RWPE2 (cell line): ENCODE measurements at regions not wholly inside any gene's neighbourhood (a gene's known extent, or its start where the extent isn't known, plus 50 kb on each side); places are given as distances from the start of the nearest gene placed in this dataset.

Experiments
- ATAC-seq: fragments of 200-7000 bp; cut with Tn5 transposase; 3 replicates; pipeline ENCODE4 v1.9.1; 2021; ENCODE audit warnings: low read depth
- DNase-seq: peaks from one replicate; pipeline ENCODE4 v3.0.0-alpha.2; 2020; ENCODE audit warnings: low spot score
- H3K27ac ChIP-seq: fragments of 450-650 bp; 2 replicates; pipeline ENCODE4 v1.5.1; 2017; ENCODE audit warnings: mild to moderate bottlenecking; ENCODE audit not compliant: poor library complexity, severe bottlenecking
- H3K27me3 ChIP-seq: fragments of 250-450 bp; sonication (Bioruptor Pico); 2 replicates; pipeline ENCODE4 v1.5.1; 2021; ENCODE audit warnings: mild to moderate bottlenecking, moderate library complexity; ENCODE audit not compliant: insufficient read depth, poor library complexity, severe bottlenecking
- H3K36me3 ChIP-seq: fragments of 250-450 bp; sonication (Bioruptor Pico); 2 replicates; pipeline ENCODE4 v1.5.1; 2020; ENCODE audit warnings: low read depth, mild to moderate bottlenecking, moderate library complexity
- H3K4me1 ChIP-seq: fragments of 250-450 bp; sonication (Bioruptor Pico); 2 replicates; pipeline ENCODE4 v1.5.1; 2021; ENCODE audit warnings: mild to moderate bottlenecking, moderate library complexity; ENCODE audit not compliant: insufficient read depth, poor library complexity, severe bottlenecking
- H3K4me3 ChIP-seq: fragments of 250-450 bp; sonication (Bioruptor Pico); 2 replicates; pipeline ENCODE4 v1.5.1; 2021; ENCODE audit warnings: mild to moderate bottlenecking, moderate library complexity; ENCODE audit not compliant: severe bottlenecking
- H3K9me3 ChIP-seq: fragments of 250-450 bp; sonication (Bioruptor Pico); 2 replicates; pipeline ENCODE4 v1.5.1; 2021; ENCODE audit warnings: mild to moderate bottlenecking, moderate library complexity; ENCODE audit not compliant: severe bottlenecking
- TF ChIP-seq, protein P1 (sequence below): fragments of 450-650 bp; IDR thresholded peaks from one replicate; pipeline ENCODE4 v1.5.1; 2017; ENCODE audit warnings: mild to moderate bottlenecking, moderate library complexity; ENCODE audit not compliant: poor library complexity, severe bottlenecking

- H3K4me1 ChIP-seq = no peaks in the 10 kb centered on the region
- no peak overlapping the region for H3K27ac ChIP-seq
- DNase-seq = no peak
- no peaks in the 10 kb centered on the region for H3K9me3 ChIP-seq
- no peaks in the 10 kb centered on the region for H3K36me3 ChIP-seq
- 0 out of 3 replicates have a peak, but pooled peaks have one; percentile 41 for ATAC-seq
- no peak overlapping the region for H3K4me3 ChIP-seq
- H3K27me3 ChIP-seq = no peaks in the 10 kb centered on the region
- TF ChIP-seq, protein P1, sequence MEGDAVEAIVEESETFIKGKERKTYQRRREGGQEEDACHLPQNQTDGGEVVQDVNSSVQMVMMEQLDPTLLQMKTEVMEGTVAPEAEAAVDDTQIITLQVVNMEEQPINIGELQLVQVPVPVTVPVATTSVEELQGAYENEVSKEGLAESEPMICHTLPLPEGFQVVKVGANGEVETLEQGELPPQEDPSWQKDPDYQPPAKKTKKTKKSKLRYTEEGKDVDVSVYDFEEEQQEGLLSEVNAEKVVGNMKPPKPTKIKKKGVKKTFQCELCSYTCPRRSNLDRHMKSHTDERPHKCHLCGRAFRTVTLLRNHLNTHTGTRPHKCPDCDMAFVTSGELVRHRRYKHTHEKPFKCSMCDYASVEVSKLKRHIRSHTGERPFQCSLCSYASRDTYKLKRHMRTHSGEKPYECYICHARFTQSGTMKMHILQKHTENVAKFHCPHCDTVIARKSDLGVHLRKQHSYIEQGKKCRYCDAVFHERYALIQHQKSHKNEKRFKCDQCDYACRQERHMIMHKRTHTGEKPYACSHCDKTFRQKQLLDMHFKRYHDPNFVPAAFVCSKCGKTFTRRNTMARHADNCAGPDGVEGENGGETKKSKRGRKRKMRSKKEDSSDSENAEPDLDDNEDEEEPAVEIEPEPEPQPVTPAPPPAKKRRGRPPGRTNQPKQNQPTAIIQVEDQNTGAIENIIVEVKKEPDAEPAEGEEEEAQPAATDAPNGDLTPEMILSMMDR = no peak
Measured at GRCh38 chr2:18154812-18155211, 276.3 kb downstream of the KCNS3 start.

- Histone ChIP-seq H3K27me3 (no peaks in the 10 kb centered on the region), H3K4me1 (no peaks in the 10 kb centered on the region), H3K4me3 (no peak overlapping the region), H3K9me3 (no peaks in the 10 kb centered on the region), H3K36me3 (no peaks in the 10 kb centered on the region), H3K27ac (no peak overlapping the region)
- ATAC-seq (no peak), DNase-seq (no peak)
- TF ChIP-seq, protein P1 = no peak
Measured at GRCh38 chr2:18154259-18154658, 275.8 kb downstream of the KCNS3 start.

- Histone ChIP-seq H3K27me3 (no peaks in the 10 kb centered on the region), H3K4me3 (no peak overlapping the region), H3K9me3 (no peaks in the 10 kb centered on the region), H3K36me3 (no peaks in the 10 kb centered on the region), H3K27ac (no peak overlapping the region), H3K4me1 (no peaks in the 10 kb centered on the region)
- DNase-seq = no peak
- no peak for ATAC-seq
- TF ChIP-seq, protein P1 = no peak
Measured at GRCh38 chr2:18153741-18154140, 275.3 kb downstream of the KCNS3 start.

GRCh38 chr2:18151237-18151636, 272.8 kb downstream of the KCNS3 start:
- Histone ChIP-seq H3K4me3 (no peak overlapping the region), H3K9me3 (no peaks in the 10 kb centered on the region), H3K27me3 (no peaks in the 10 kb centered on the region), H3K27ac (no peak overlapping the region), H3K4me1 (no peaks in the 10 kb centered on the region), H3K36me3 (no peaks in the 10 kb centered on the region)
- ATAC-seq (no peak), DNase-seq (no peak)
- TF ChIP-seq, protein P1 = no peak

- Histone ChIP-seq H3K27me3 (no peaks in the 10 kb centered on the region), H3K27ac (no peak overlapping the region), H3K36me3 (no peaks in the 10 kb centered on the region), H3K9me3 (no peaks in the 10 kb centered on the region), H3K4me3 (no peak overlapping the region), H3K4me1 (no peaks in the 10 kb centered on the region)
- TF ChIP-seq, protein P1 = peak; percentile 95
- DNase-seq = no peak
- ATAC-seq = peak; percentile 52; the same call in 1 of the 3 replicates
Measured at GRCh38 chr2:18149660-18150246, 271.3 kb downstream of the KCNS3 start.
